SU-DHL-6 (cell line): ENCODE measurements at regions not wholly inside any gene's neighbourhood (a gene's known extent, or its start where the extent isn't known, plus 50 kb on each side); places are given as distances from the start of the nearest gene placed in this dataset.

ENCODE experiments used
- H2AFZ ChIP-seq: fragments of 200-600 bp; sonication (generic); 2 replicates; pipeline ENCODE4 v1.6.1; 2014; ENCODE audit warnings: low read depth, mild to moderate bottlenecking, moderate library complexity, mixed read lengths, antibody characterized with exemption, low read length; ENCODE audit not compliant: severe bottlenecking
- H3F3A ChIP-seq: fragments of 200-600 bp; shearing (Covaris generic); 2 replicates; pipeline ENCODE4 v1.6.0; 2016; ENCODE audit warnings: antibody characterized with exemption, mild to moderate bottlenecking; ENCODE audit not compliant: insufficient read depth
- H3K27ac ChIP-seq: fragments of 200-600 bp; sonication (generic); 2 replicates; pipeline ENCODE4 v1.5.1; 2016; ENCODE audit warnings: low read depth, mild to moderate bottlenecking, low read length, moderate library complexity, mixed read lengths
- H3K27me3 ChIP-seq: fragments of 200-600 bp; sonication (generic), shearing (Covaris generic); 2 replicates; pipeline ENCODE4 v1.6.0; 2014; ENCODE audit warnings: mild to moderate bottlenecking, low read length
- H3K36me3 ChIP-seq: fragments of 200-600 bp; sonication (generic); 2 replicates; pipeline ENCODE4 v1.6.1; 2014; ENCODE audit warnings: mild to moderate bottlenecking, low read length, mixed read lengths
- H3K4me2 ChIP-seq: fragments of 300-600, 200-600 bp; shearing (Covaris generic), sonication (generic); 2 replicates; pipeline ENCODE4 v1.6.0; 2014; ENCODE audit warnings: low read length, low read depth, mild to moderate bottlenecking; ENCODE audit not compliant: poor library complexity, severe bottlenecking
- H3K4me3 ChIP-seq: fragments of 200-600 bp; sonication (generic); 2 replicates; pipeline ENCODE4 v1.5.1; 2014; ENCODE audit warnings: antibody characterized with exemption, low read length, mild to moderate bottlenecking, mixed read lengths; ENCODE audit not compliant: insufficient read depth, poor library complexity, severe bottlenecking
- H3K79me2 ChIP-seq: fragments of 200-600 bp; sonication (generic); 2 replicates; pipeline ENCODE4 v1.6.1; 2014; ENCODE audit warnings: mild to moderate bottlenecking, low read length, moderate library complexity; ENCODE audit not compliant: insufficient read depth
- H3K9ac ChIP-seq: fragments of 200-600 bp; sonication (generic); 2 replicates; pipeline ENCODE4 v1.7.0; 2014; ENCODE audit warnings: mild to moderate bottlenecking, low read length
- H3K9me2 ChIP-seq: fragments of 200-600 bp; sonication (generic); replicated peaks from 2 replicates; pipeline ENCODE4 v1.6.1; 2014; ENCODE audit warnings: low read length; ENCODE audit not compliant: insufficient read depth
- H3K9me3 ChIP-seq: fragments of 200-600 bp; sonication (generic); 2 replicates; pipeline ENCODE4 v1.6.1; 2014; ENCODE audit warnings: low read length, mixed read lengths; ENCODE audit not compliant: insufficient read depth
- H4K20me1 ChIP-seq: fragments of 200-600 bp; sonication (generic); 2 replicates; pipeline ENCODE4 v1.6.1; 2014; ENCODE audit warnings: low read depth, mild to moderate bottlenecking, antibody characterized with exemption, low read length, moderate library complexity, mixed read lengths
- CTCF ChIP-seq: fragments of 200-600 bp; sonication (generic); IDR thresholded peaks from one replicate; pipeline ENCODE4 v1.5.1; 2017; ENCODE audit warnings: antibody characterized with exemption, mild to moderate bottlenecking, low read length, moderate library complexity; ENCODE audit not compliant: insufficient read depth, poor library complexity, severe bottlenecking
- EZH2phosphoT487 ChIP-seq: fragments of 200-600 bp; sonication (generic), shearing (Covaris generic); conservative IDR thresholded peaks from 2 replicates; pipeline ENCODE4 v1.6.1; 2018; ENCODE audit warnings: mild to moderate bottlenecking, antibody characterized with exemption, low read length, moderate library complexity, mixed read lengths

- H3K27ac ChIP-seq = no peak overlapping the region
- H3K27me3 ChIP-seq = no peaks in the 10 kb centered on the region
- H3K4me2 ChIP-seq = no peak overlapping the region
- H3K9ac ChIP-seq = no peak overlapping the region
- no peaks in the 10 kb centered on the region for H3K36me3 ChIP-seq
- H3K4me3 ChIP-seq = no peak overlapping the region
- no peaks in the 10 kb centered on the region; the same call in 1 of the 2 replicates for H3K9me3 ChIP-seq
- TF ChIP-seq CTCF (no peak), EZH2phosphoT487 (no peak)
- H4K20me1 ChIP-seq = no peaks in the 10 kb centered on the region
- no peaks in the 10 kb centered on the region for H3K9me2 ChIP-seq
- H2AFZ ChIP-seq = no peak overlapping the region
- H3K79me2 ChIP-seq = no peaks in the 10 kb centered on the region
- H3F3A ChIP-seq = no peaks in the 10 kb centered on the region
These were observed 707.3 kb downstream of the MED13L start for GRCh38 chr12:115570069-115570777.

- Histone ChIP-seq H3K27me3 (no peaks in the 10 kb centered on the region), H3K4me2 (no peak overlapping the region), H2AFZ (no peak overlapping the region), H3K27ac (no peak overlapping the region), H3K9me2 (no peaks in the 10 kb centered on the region), H4K20me1 (no peaks in the 10 kb centered on the region), H3K9me3 (no peaks in the 10 kb centered on the region; the same call in 1 of the 2 replicates), H3F3A (no peaks in the 10 kb centered on the region), H3K9ac (no peak overlapping the region), H3K4me3 (no peak overlapping the region), H3K36me3 (no peaks in the 10 kb centered on the region), H3K79me2 (no peaks in the 10 kb centered on the region)
- TF ChIP-seq EZH2phosphoT487 (no peak), CTCF (no peak)
These were observed 708.0 kb downstream of the MED13L start for GRCh38 chr12:115569345-115570068.

GRCh38 chr12:115558281-115558680 is 719.2 kb downstream of the MED13L start:
- no peaks in the 10 kb centered on the region for H3K27me3 ChIP-seq
- no peak overlapping the region for H3K9ac ChIP-seq
- no peaks in the 10 kb centered on the region for H3K9me2 ChIP-seq
- no peak for TF ChIP-seq EZH2phosphoT487
- no peak for TF ChIP-seq CTCF
- no peak overlapping the region for H2AFZ ChIP-seq
- no peaks in the 10 kb centered on the region for H3F3A ChIP-seq
- no peaks in the 10 kb centered on the region for H3K9me3 ChIP-seq
- H3K27ac ChIP-seq = no peak overlapping the region
- H3K36me3 ChIP-seq = no peaks in the 10 kb centered on the region
- H3K4me3 ChIP-seq = no peak overlapping the region
- no peaks in the 10 kb centered on the region for H4K20me1 ChIP-seq
- H3K79me2 ChIP-seq = no peaks in the 10 kb centered on the region
- H3K4me2 ChIP-seq = no peak overlapping the region
